HFF-Myc (cell line): ENCODE measurements at regions not wholly inside any gene's neighbourhood (a gene's known extent, or its start where the extent isn't known, plus 50 kb on each side); places are given as distances from the start of the nearest gene placed in this dataset.

ENCODE experiments used
- DNase-seq: peaks from one replicate; pipeline ENCODE4 v3.0.0-alpha.2; 2011; ENCODE audit warnings: low read depth; ENCODE audit errors: extremely low read depth
- H3K4me3 ChIP-seq: replicated peaks from 2 replicates; pipeline ENCODE4 v1.5.1; 2011; ENCODE audit warnings: low read depth, mild to moderate bottlenecking, control low read depth, low read length
- TF ChIP-seq, protein P1 (sequence below): IDR thresholded peaks from 2 replicates; pipeline ENCODE4 v1.5.1; 2012; ENCODE audit warnings: mild to moderate bottlenecking, low read depth, low read length, control low read depth; ENCODE audit errors: missing control alignments

- H3K4me3 ChIP-seq, result no peak overlapping the region
- TF ChIP-seq, protein P1, sequence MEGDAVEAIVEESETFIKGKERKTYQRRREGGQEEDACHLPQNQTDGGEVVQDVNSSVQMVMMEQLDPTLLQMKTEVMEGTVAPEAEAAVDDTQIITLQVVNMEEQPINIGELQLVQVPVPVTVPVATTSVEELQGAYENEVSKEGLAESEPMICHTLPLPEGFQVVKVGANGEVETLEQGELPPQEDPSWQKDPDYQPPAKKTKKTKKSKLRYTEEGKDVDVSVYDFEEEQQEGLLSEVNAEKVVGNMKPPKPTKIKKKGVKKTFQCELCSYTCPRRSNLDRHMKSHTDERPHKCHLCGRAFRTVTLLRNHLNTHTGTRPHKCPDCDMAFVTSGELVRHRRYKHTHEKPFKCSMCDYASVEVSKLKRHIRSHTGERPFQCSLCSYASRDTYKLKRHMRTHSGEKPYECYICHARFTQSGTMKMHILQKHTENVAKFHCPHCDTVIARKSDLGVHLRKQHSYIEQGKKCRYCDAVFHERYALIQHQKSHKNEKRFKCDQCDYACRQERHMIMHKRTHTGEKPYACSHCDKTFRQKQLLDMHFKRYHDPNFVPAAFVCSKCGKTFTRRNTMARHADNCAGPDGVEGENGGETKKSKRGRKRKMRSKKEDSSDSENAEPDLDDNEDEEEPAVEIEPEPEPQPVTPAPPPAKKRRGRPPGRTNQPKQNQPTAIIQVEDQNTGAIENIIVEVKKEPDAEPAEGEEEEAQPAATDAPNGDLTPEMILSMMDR, result no peak
- no peak for DNase-seq
Measured at GRCh38 chr12:66741919-66742318, 63.0 kb upstream of the GRIP1 start.

DNA sequence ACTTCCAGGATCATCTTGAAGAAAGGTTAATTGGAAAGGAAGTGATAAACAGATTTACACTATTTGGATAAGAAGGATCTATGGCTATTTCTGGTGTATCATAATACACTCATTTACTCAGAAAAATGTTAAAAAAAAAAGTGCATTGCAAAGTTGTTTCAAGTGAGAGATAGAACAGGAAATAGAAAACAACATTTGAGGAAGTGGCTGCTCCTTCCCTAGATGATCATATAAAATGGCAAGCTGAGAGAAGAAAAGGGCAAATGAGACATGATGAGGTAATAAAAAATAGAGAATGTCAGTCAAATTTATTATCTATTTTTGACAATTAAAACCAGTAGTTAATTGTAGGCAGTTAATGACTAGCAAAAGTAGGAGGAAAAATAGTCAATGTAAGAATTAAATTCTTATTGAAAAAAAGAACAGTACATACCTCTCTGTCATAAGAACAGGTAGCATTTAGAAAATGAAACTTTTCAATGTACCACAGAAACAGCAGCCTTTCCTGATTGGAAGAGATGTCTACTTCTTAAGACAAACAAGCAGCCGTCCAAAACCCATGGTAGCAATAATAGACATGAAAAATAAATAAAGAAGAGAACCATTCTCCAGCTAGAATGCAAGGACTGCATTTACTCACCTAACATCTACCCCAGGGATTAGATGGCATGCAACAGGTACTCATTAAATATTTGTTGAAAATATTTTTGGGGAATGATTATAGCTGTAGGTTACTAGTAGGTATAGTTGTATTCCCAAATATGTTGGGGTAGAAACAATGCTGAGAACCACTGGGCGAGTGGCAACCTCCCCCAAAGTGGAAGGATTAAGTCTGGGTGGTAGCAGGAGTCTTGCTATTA lies 63.9 kb upstream of the GRIP1 start:
- H3K4me3 ChIP-seq, result no peak overlapping the region
- DNase-seq, result no peak
- TF ChIP-seq, protein P1, result no peak

- TF ChIP-seq, protein P1, result no peak
Measured at GRCh38 chr12:66744461-66744860, 65.6 kb upstream of the GRIP1 start.

DNA sequence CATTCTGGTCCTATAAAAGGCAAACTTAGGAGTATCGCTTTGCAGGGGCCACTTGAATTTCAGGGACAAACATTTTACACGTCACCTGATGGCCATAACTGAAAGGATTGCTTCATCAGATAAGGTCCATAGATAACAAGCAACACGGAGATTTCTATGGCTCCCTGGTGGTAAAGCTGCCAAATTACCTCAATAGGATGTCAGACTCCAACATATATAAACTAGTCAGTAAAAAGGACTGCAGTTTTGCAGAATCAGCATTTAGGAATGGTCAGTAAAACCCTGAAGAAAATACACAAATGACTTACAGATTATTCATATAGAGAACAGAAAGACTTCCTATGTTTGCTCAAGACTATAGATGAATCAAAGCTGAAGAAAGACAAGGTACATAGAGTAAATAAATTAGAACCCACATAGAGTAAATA lies 66.1 kb upstream of the GRIP1 start:
- no peak overlapping the region for H3K4me3 ChIP-seq
- TF ChIP-seq, protein P1, result no peak
- DNase-seq, result no peak

More at GRCh38 chr12:66744461-66744860, 65.6 kb upstream of the GRIP1 start:
- H3K4me3 ChIP-seq, result no peak overlapping the region
- no peak for DNase-seq

- TF ChIP-seq, protein P1, result no peak
- DNase-seq, result no peak
Measured at GRCh38 chr12:66746489-66747201, 67.8 kb upstream of the GRIP1 start.

GRCh38 chr12:66751432-66752113 lies 72.7 kb upstream of the GRIP1 start:
- TF ChIP-seq, protein P1, result no peak
- DNase-seq, result no peak
- no peak overlapping the region for H3K4me3 ChIP-seq

More at GRCh38 chr12:66746489-66747201, 67.8 kb upstream of the GRIP1 start:
- no peak overlapping the region for H3K4me3 ChIP-seq
